Retinal pigment epithelial cell (primary cell): ENCODE measurements at regions not wholly inside any gene's neighbourhood (a gene's known extent, or its start where the extent isn't known, plus 50 kb on each side); places are given as distances from the start of the nearest gene placed in this dataset.

Experiments
- DNase-seq: peaks from one replicate; pipeline ENCODE4 v3.0.0-alpha.2; 2010; ENCODE audit warnings: low read depth
- H3K4me3 ChIP-seq: 2 replicates; pipeline ENCODE4 v1.5.1; 2011; ENCODE audit warnings: mild to moderate bottlenecking, low read length, control low read depth, moderate library complexity
- TF ChIP-seq, protein P1 (sequence below): conservative IDR thresholded peaks from 2 replicates; pipeline ENCODE4 v1.5.1; 2011; ENCODE audit warnings: low read depth, low read length, control low read depth, inconsistent platforms

DNA sequence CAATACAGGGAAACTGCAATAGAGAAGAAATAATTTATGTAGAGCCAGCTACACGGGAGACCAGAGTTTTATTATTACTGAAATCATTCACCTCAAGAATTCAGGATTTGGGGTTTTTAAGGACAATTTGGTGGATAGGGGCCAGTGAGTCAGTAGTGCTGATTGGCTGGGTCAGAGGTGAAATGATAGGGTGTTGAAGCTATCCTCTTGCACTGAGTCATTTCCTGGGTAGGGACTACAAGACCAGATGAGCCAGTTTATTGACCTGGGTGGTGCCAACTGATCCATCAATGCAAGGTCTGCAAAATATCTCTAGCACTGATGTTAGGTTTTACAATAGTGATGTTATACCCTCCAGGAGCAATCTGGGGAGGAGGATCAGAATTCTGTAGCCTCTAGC is 486.3 kb downstream of the LRIG3 start:
- H3K4me3 ChIP-seq: no peak overlapping the region
- TF ChIP-seq, protein P1, sequence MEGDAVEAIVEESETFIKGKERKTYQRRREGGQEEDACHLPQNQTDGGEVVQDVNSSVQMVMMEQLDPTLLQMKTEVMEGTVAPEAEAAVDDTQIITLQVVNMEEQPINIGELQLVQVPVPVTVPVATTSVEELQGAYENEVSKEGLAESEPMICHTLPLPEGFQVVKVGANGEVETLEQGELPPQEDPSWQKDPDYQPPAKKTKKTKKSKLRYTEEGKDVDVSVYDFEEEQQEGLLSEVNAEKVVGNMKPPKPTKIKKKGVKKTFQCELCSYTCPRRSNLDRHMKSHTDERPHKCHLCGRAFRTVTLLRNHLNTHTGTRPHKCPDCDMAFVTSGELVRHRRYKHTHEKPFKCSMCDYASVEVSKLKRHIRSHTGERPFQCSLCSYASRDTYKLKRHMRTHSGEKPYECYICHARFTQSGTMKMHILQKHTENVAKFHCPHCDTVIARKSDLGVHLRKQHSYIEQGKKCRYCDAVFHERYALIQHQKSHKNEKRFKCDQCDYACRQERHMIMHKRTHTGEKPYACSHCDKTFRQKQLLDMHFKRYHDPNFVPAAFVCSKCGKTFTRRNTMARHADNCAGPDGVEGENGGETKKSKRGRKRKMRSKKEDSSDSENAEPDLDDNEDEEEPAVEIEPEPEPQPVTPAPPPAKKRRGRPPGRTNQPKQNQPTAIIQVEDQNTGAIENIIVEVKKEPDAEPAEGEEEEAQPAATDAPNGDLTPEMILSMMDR: no peak

DNA sequence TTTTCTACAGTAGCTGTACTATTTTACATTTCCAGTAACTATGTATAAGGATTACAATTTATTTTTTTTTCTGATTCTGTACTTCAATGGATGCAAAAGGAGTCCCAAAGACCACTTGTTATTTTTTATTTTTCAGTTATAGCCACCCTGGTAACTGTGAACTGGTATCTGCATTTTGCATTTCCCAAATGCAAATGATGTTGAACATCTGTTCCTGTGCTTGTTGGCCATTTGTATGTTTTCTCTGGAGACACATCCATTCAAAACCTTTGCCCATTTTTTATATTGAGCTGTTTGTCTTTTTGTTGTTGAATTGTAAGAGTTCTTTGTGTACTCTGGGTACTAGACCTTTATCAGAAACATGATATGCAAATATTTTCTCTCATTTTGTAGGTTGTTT is 485.6 kb downstream of the LRIG3 start:
- TF ChIP-seq, protein P1: no peak
- H3K4me3 ChIP-seq: no peak overlapping the region
- no peak for DNase-seq

More for the DNA sequence above, 486.3 kb downstream of the LRIG3 start:
- no peak for DNase-seq

DNA sequence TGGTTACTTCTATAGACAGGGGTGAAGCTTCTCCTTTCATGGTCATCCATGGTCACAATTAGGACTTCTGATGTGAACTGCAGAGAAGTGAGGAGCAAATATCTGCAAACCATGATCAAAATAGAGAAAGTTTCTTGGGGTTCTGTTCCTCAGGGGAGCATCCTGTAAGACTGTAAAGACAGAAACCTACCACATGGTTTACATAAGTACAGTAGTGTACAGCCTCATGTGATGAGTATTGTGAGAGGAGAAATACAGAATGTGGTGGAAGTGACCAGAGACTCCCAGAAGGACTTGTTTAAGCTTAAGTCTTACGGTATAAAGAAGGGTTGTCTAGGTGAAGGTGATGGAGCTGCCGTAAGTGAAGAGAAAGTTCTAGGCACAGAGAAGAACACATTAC is 484.7 kb downstream of the LRIG3 start:
- no peak for DNase-seq
- TF ChIP-seq, protein P1: no peak
- no peak overlapping the region for H3K4me3 ChIP-seq

DNA sequence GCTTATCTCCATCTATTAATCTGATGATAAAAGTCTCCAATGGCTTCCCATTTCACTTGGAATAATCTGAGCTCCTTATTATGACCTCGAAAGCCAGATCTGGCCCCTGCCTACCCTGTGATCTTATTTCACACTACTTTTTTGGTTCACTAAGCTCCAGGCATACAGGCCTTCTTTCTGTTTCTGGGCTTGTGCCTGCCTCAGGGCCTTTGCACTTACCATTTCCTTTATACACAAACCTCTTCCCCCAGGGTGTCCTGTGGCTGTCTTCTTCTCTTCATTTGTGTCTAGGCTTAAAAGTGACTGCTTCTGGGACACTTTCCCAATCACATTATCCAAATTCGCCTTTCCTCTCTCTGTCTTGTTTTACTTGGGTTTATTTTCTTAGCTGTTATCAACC is 478.8 kb downstream of the LRIG3 start:
- no peak overlapping the region for H3K4me3 ChIP-seq
- TF ChIP-seq, protein P1: no peak
- no peak for DNase-seq

DNA sequence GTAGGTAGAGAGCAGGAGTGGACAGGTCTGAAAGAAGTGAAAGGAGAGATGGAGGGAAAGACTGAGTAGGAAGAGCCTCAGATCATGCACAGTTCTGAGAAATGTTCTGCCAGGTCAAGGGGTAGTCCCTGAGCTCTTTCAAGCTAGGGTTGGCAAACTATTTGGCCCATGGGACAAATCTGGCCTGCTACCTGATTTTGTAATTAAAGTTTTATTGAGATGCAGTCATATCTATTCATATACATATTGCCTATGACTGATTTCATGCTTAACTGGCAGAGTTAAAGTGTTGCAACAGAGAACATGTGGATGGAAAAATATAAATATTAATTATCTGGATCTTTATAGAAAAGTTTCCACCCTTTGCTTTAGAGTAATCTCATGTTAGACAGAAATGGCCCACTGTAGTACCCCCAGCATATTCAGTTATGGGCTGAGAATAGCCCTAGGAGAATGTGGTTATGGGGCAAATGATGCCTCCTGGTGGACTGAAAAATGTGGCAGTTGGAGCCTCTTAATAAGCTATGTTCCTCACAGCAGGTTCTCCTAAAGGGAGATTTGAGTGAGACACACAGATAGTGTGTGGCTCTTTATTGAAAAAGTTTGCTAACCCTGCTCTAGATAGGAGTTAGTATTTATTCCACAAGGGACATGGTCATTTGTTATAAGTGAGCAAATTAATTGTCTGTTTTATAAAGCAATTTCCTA is 476.9 kb downstream of the LRIG3 start:
- TF ChIP-seq, protein P1: peak; percentile 72
- H3K4me3 ChIP-seq: no peak overlapping the region
- no peak for DNase-seq

DNA sequence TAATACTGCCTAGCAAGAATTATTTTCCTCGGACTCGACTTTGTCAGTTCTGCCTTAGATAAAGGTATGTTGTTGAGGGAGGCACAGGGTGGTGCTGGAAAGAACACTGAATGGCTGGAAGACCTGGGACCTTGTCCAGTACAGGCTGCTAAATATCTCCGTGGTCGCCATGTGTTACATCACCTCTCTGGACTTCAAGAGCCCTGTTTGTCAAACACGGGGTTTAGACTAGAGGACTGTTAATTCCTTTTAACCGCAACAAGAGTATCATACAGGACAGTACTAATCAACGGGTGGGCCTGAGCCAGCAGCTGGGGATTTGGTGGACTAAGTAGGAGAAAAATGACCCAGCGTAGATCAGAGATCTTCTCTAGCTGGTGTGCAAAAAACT is 476.3 kb downstream of the LRIG3 start:
- H3K4me3 ChIP-seq: no peak overlapping the region
- TF ChIP-seq, protein P1: no peak

DNA sequence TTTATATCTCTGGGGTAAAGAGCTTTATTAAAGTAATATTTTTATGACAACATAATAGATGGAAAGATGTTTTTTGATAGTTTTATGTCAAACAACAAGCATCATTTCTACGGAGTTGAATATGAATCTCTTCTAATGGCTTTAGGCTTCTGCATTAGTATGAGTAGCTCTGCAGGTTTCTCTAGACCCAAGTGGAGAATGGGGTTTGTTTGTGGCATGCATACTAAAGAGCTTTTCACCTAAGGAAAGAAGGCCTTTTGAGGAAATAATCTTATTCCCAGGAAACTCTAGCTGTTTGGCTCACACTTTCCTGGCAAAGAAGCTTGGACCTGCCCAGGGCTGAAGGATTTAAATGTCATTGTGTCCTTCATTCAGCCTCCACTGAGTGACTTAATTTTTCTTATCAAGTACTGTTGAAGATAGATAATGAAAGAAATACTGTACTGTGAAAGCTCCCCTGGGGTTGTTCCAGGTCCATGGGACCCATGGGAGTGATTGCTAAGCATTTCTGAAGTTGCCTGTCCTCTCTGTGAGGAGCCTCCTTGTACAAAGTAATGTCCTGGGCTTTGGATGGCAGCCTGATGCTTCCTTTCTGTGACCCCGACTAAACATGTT is 469.3 kb downstream of the LRIG3 start:
- no peak for DNase-seq
- H3K4me3 ChIP-seq: no peak overlapping the region
- TF ChIP-seq, protein P1: no peak

More for the DNA sequence above, 476.3 kb downstream of the LRIG3 start:
- DNase-seq: peak; percentile 50
